ENCODE measurements at regions not wholly inside any gene's neighbourhood (a gene's known extent, or its start where the extent isn't known, plus 50 kb on each side); places are given as distances from the start of the nearest gene placed in this dataset.

- TF ChIP-seq PATZ1 (CRISPR knock-in tag; IDR thresholded peaks at IDR 0.05; ENCODE audit: borderline replicate concordance) (no peak), BACH2 (CRISPR knock-in tag; IDR thresholded peaks at IDR 0.05; ENCODE audit: borderline replicate concordance) (no peak), ZFP3 (CRISPR knock-in tag; IDR thresholded peaks at IDR 0.05) (no peak), ZFP30 (CRISPR knock-in tag; IDR thresholded peaks at IDR 0.05) (no peak), CSRNP3 (CRISPR knock-in tag; IDR thresholded peaks at IDR 0.05) (no peak), ZNF8 (CRISPR knock-in tag; IDR thresholded peaks at IDR 0.05) (no peak), RARB (CRISPR knock-in tag; IDR thresholded peaks at IDR 0.05) (no peak), TCF4 (CRISPR knock-in tag; IDR thresholded peaks at IDR 0.05; ENCODE audit: borderline replicate concordance) (no peak), ESRRG (CRISPR knock-in tag; IDR thresholded peaks at IDR 0.05) (no peak), TOX (CRISPR knock-in tag; IDR thresholded peaks at IDR 0.05; ENCODE audit: borderline replicate concordance) (no peak)
Observed at GRCh38 chr11:134889832-134890231, 477.8 kb upstream of the B3GAT1 start (continued).

- ATAC-seq, result no peak
- TF ChIP-seq CSDC2 (CRISPR knock-in tag; IDR thresholded peaks at IDR 0.05), result no peak
- no peak for TF ChIP-seq ZNF8 (CRISPR knock-in tag; IDR thresholded peaks at IDR 0.05)
- TF ChIP-seq ISL1 (CRISPR knock-in tag; IDR thresholded peaks at IDR 0.05), result no peak
- no peak for TF ChIP-seq TOX (CRISPR knock-in tag; IDR thresholded peaks at IDR 0.05; ENCODE audit: borderline replicate concordance)
- no peak for TF ChIP-seq PPARA (CRISPR knock-in tag; IDR thresholded peaks at IDR 0.05; ENCODE audit: borderline replicate concordance)
Observed at GRCh38 chr11:134888821-134889220, 476.8 kb upstream of the B3GAT1 start.

GRCh38 chr11:134887896-134888295 lies 475.9 kb upstream of the B3GAT1 start:
- no peak for TF ChIP-seq CREB5 (CRISPR knock-in tag; IDR thresholded peaks at IDR 0.05; ENCODE audit: low read depth)
- no peak for TF ChIP-seq PPARA (CRISPR knock-in tag; IDR thresholded peaks at IDR 0.05; ENCODE audit: borderline replicate concordance)
- TF ChIP-seq CSRNP3 (CRISPR knock-in tag; IDR thresholded peaks at IDR 0.05), result no peak
- TF ChIP-seq SNAI2 (CRISPR knock-in tag; IDR thresholded peaks at IDR 0.05), result no peak
- no peak for TF ChIP-seq POU6F1 (CRISPR knock-in tag; IDR thresholded peaks at IDR 0.05; ENCODE audit: borderline replicate concordance, low read depth)
- no peak for TF ChIP-seq BACH2 (CRISPR knock-in tag; IDR thresholded peaks at IDR 0.05; ENCODE audit: borderline replicate concordance)
- no peak for TF ChIP-seq ZNF70 (CRISPR knock-in tag; IDR thresholded peaks at IDR 0.05)
- no peak for TF ChIP-seq TSHZ2 (CRISPR knock-in tag; IDR thresholded peaks at IDR 0.05)
- no peak for TF ChIP-seq RARB (CRISPR knock-in tag; IDR thresholded peaks at IDR 0.05)
- no peak for TF ChIP-seq ZC3H10 (CRISPR knock-in tag; IDR thresholded peaks at IDR 0.05)
- TF ChIP-seq ARNTL (CRISPR knock-in tag; IDR thresholded peaks at IDR 0.05; ENCODE audit: borderline replicate concordance, low read depth), result no peak
- TF ChIP-seq ZNF565 (CRISPR knock-in tag; conservative IDR thresholded peaks at IDR 0.05; ENCODE audit: low read depth), result no peak
- no peak for TF ChIP-seq ZFP30 (CRISPR knock-in tag; IDR thresholded peaks at IDR 0.05)
- TF ChIP-seq ISL1 (CRISPR knock-in tag; IDR thresholded peaks at IDR 0.05), result no peak
- no peak for TF ChIP-seq ZFP3 (CRISPR knock-in tag; IDR thresholded peaks at IDR 0.05)
- no peak for TF ChIP-seq TOX (CRISPR knock-in tag; IDR thresholded peaks at IDR 0.05; ENCODE audit: borderline replicate concordance)
- no peak for ATAC-seq
